ENCODE measurements at regions not wholly inside any gene's neighbourhood (a gene's known extent, or its start where the extent isn't known, plus 50 kb on each side); places are given as distances from the start of the nearest gene placed in this dataset.

DNA sequence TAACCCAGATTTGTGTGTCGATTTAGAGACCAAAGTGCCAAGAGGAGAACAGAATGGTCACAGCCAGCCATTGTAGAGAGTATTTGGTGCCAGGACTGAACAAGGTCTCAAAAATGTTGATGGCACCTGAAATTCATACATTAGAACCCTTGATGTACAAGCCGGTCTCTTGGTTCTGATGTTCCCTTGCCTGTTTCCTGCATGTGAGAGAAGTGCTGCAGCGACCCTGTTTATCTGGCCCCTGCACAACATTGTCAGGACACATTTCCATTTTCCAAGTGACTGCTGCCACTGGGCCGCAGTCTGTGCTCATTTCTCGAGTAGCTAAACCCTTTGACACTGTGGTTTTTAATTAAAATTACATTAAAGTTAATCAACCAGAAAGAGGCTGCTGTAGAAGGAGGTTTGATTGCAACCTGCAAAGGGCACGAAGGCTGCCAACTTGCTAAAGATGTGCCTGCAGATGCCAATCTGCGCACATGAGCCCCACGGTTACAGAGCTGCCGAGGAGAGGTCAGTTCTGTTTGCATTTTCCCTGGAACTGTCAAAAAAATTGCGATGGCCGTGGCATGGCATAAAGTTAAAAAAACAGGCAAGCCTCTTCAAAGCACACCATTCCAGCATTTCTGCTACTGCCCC, 136.4 kb upstream of the CMC1 start:
- TF ChIP-seq CTCF (IDR thresholded peaks at IDR 0.05; ENCODE audit: low read depth, low read length): no peak
- DNase-seq (ENCODE audit: low read depth in 2 of 2): no peak
- no peak overlapping the region for H3K4me3 ChIP-seq (replicated peaks in 1 of 2; ENCODE audit: low read depth in 2 of 2, low read length in 2 of 2)

GRCh38 chr3:28109829-28110228, 131.6 kb upstream of the CMC1 start:
- no peak overlapping the region for H3K4me3 ChIP-seq (replicated peaks in 1 of 2; ENCODE audit: low read depth in 2 of 2, low read length in 2 of 2)
- TF ChIP-seq CTCF (IDR thresholded peaks at IDR 0.05; ENCODE audit: low read depth, low read length): no peak
- peak in 1 of 2 donors; percentile 20 for DNase-seq (ENCODE audit: low read depth in 2 of 2)

DNA sequence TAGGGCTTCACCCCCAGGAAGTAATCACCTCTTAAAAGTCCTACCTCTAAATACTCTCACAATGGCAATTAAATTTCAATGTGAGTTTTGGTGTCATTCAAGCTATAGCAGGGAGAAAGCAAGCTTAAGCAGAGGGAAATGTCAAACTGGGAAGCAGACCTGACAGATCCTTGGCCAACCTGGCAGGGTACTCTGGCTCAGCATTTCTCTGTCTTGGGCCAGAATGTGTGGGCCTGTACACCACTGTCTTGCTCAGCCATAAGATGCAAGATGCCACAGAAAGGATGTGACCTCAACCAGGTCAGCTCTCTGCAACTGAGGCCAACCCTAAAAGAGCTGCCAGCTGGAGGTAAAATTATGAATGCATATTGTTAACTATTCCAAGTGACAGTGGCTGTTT, 130.6 kb upstream of the CMC1 start:
- no peak for TF ChIP-seq CTCF (IDR thresholded peaks at IDR 0.05; ENCODE audit: low read depth, low read length)
- no peak for DNase-seq (ENCODE audit: low read depth in 2 of 2)
- H3K4me3 ChIP-seq (replicated peaks in 1 of 2; ENCODE audit: low read depth in 2 of 2, low read length in 2 of 2): no peak overlapping the region

GRCh38 chr3:28114893-28115292, 126.5 kb upstream of the CMC1 start:
- no peak for TF ChIP-seq CTCF (IDR thresholded peaks at IDR 0.05; ENCODE audit: low read depth, low read length)
- DNase-seq (ENCODE audit: low read depth in 2 of 2): no peak
- H3K4me3 ChIP-seq (replicated peaks in 1 of 2; ENCODE audit: low read depth in 2 of 2, low read length in 2 of 2): no peak overlapping the region

- TF ChIP-seq CTCF (IDR thresholded peaks at IDR 0.05; ENCODE audit: low read depth, low read length): no peak
These were observed 126.1 kb upstream of the CMC1 start for GRCh38 chr3:28115316-28115715.

GRCh38 chr3:28117598-28117997, 123.8 kb upstream of the CMC1 start:
- no peak for TF ChIP-seq CTCF (IDR thresholded peaks at IDR 0.05; ENCODE audit: low read depth, low read length)
- no peak for DNase-seq (ENCODE audit: low read depth in 2 of 2)
- no peak overlapping the region for H3K4me3 ChIP-seq (replicated peaks in 1 of 2; ENCODE audit: low read depth in 2 of 2, low read length in 2 of 2)

More at GRCh38 chr3:28115316-28115715, 126.1 kb upstream of the CMC1 start:
- DNase-seq (ENCODE audit: low read depth in 2 of 2): no peak
- no peak overlapping the region for H3K4me3 ChIP-seq (replicated peaks in 1 of 2; ENCODE audit: low read depth in 2 of 2, low read length in 2 of 2)

- TF ChIP-seq CTCF (IDR thresholded peaks at IDR 0.05; ENCODE audit: low read depth, low read length): no peak
- no peak for DNase-seq (ENCODE audit: low read depth in 2 of 2)
- no peak overlapping the region for H3K4me3 ChIP-seq (replicated peaks in 1 of 2; ENCODE audit: low read depth in 2 of 2, low read length in 2 of 2)
These were observed 123.3 kb upstream of the CMC1 start for GRCh38 chr3:28118087-28118486.

All from cardiac fibroblast (primary cell).